GM18498 (cell line): ENCODE measurements at regions not wholly inside any gene's neighbourhood (a gene's known extent, or its start where the extent isn't known, plus 50 kb on each side); places are given as distances from the start of the nearest gene placed in this dataset.

Source experiments
- ATAC-seq: cut with Tn5 transposase; IDR thresholded peaks from one replicate; pipeline ENCODE4 v1.9.1; 2021; ENCODE audit warnings: mild to moderate bottlenecking, moderate library complexity; ENCODE audit not compliant: unreplicated experiment

DNA sequence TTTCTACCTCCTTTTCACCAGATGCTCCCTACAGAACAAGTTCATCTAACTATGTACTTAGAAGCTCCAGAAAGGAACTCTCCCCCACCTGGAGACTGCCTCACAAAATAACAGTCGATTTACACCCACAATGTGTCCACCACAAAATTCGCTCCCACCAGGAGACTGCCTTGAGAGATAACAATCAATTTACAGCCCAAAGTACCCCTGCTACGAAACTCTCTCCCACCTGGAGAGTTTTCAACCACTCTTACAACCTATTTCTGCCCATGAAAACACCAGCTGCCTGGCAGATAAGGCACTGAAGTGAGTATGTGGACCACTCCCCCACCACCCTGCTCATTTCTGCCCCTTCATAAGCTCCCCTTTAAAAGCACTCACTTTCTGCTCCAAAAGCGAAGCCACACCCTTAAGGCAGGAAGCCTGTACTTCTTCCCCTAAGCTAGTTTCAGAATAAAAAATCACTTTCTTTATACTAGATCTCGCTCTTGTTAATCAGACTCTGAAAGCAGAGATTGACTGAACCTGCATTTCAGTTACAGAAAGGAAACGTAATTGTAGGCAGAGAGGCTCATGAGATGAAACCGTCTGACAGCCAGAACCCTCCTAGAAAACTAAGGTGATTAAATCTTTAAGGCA lies 94.4 kb upstream of the RBBP8 start:
- peak; percentile 80 for ATAC-seq

GRCh38 chr18:22839340-22839821 lies 93.7 kb upstream of the RBBP8 start:
- peak; percentile 40 for ATAC-seq

DNA sequence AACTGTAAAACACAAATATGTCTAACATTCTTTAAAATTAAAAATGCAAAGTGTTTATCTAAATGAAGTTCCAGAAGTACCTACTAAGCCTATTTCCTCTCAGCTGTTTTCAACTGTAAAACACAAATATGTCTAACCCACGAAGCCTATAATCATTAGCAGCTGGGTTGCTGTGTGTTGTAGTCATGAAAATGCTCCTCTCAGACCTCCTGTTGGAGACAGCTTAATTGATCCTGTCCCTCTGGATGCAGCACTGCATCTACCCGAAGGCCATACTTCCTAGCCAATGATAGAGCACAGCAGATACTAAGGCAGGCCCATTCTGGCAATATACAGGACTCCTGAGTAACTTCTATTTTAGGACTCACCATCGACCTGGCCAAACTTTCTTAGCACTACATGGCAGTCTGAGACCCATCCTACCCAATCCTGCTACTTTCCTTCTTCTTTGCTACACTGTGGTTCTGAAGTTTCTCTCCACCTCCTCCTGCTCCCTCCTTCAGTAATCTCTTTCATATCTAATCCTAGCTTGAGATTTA lies 92.5 kb upstream of the RBBP8 start:
- ATAC-seq, result no peak

- no peak for ATAC-seq
Measured at GRCh38 chr18:22841840-22842239, 91.3 kb upstream of the RBBP8 start.

DNA sequence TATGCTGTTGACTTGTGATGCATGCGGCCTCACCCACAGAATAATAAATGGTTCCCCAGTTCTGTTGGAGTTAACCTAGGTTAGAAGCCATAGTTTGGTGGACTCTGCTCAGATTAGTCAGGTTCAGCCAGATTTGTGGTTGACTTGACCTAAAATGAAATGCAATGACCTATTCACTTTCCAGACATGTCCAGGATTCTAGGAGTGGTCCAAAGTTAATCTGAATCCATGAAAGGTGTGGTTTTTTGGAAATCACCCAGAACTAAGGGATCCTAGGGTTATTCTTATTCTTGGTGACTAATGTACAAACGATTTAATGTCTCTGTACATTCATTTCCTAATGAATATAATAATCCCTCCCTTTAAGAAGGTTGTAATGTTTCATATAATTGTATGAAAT lies 88.9 kb upstream of the RBBP8 start:
- no peak for ATAC-seq

GRCh38 chr18:22844628-22845027 lies 88.5 kb upstream of the RBBP8 start:
- ATAC-seq, result no peak

DNA sequence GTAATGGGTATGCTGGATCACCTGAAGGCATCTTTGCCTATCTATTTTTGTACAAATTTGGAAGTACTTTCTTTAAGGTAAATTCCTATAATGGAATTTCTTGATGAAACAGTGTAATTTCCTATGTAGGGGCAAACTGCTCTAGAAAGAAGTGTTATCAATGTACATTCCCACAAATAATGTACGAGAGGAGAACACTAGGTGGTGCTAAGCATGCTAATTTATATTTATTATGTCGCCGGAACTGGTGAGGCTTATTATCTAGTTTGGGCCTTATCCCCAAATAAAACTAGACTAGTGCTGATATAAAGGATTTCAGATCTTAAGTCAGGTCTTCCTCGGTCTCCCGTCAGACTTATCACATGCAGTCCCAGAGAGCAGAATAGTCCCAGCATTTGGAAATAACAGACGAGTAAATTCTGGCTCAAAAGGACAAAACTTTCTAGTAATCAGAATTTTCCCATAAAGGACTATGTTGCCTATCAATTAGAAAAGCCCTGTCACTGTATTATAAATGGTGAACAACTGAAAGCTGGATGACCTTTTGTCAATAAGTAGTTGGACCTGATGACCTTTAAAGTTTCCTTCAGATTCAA lies 86.9 kb upstream of the RBBP8 start:
- ATAC-seq, result no peak

GRCh38 chr18:22846697-22847096 lies 86.4 kb upstream of the RBBP8 start:
- ATAC-seq, result no peak

- no peak for ATAC-seq
Measured at GRCh38 chr18:22847392-22847791, 85.7 kb upstream of the RBBP8 start.

DNA sequence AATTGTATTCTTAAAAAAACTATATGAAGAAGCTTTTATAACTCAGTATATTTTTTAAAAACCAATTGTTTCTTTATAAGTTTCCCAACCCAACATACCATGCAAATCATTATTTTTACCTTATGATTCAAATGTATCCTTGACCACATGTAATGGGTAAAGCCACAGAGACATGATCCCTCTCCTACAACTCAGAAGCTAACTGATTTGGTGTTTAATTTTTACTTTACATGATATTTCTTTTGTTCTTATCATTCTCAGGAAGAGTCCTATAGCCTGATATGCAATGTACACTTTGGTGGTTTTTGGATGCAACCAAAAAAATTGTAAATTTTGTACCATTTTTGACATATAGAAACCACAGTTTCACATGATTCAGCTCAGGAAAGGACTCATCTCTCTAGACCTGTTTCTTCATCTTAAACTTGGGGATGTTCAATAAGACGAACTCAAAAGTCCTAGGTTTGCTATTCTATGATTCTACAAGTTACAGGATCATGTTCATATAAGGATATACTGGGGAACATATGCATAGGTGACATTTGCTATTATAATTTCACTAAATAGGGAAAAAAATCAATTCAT lies 85.2 kb upstream of the RBBP8 start:
- ATAC-seq, result no peak

DNA sequence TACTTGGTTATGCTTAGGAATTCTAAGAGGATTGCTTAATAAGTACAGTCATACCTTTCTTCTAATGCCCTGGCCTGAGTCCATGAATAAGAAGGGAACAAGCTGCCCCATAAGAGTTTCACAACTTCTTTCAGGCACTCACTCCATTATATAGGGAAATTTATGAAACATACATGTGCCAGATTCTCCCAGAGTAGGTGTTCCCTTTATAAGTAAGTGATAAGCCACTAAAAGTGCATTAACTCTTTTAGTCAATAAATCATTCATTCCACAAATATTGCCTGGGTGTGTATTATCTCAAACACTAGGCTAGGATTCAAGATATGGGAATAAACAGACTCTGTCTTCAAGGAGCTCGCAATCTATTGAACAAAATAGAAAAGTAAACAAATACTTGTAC lies 84.5 kb upstream of the RBBP8 start:
- no peak for ATAC-seq

- ATAC-seq, result no peak
Measured at GRCh38 chr18:22856870-22857269, 76.3 kb upstream of the RBBP8 start.

GRCh38 chr18:22858121-22858520 lies 75.0 kb upstream of the RBBP8 start:
- ATAC-seq, result no peak

- no peak for ATAC-seq
Measured at GRCh38 chr18:22860807-22861206, 72.3 kb upstream of the RBBP8 start.

DNA sequence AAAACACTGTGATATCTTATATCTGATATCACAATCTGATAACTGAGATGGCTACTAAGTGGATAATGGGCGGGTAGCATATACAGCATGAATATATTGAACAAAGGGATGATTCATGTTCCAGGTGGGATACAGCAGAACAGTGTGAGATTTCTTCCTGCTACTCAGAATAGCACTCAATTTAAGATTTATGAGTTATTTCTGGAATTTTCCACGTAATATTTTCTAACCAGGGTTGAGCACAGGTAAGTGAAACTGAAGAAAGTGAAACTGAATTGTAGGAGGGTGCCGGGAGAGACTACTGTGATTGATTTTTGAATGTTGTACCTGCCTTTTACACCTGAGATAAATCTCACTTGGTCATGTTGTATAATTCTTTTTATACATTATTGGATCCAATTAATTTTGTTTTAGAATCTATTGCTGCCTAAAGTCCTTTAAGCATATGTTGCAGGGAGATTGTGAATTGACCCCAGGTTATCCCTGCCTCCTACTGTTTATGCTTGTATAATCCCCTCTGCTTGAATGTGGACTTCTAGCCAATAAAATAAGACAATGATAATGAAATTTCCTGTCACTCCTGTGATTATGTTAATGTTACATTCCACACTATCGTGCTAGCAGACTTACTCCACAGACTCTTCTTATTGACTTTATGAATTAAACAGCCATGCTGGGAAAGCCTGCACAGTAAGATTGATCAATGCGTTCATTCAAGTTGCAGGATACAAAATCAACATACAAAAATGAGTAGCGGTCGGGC lies 67.6 kb upstream of the RBBP8 start:
- no peak for ATAC-seq

DNA sequence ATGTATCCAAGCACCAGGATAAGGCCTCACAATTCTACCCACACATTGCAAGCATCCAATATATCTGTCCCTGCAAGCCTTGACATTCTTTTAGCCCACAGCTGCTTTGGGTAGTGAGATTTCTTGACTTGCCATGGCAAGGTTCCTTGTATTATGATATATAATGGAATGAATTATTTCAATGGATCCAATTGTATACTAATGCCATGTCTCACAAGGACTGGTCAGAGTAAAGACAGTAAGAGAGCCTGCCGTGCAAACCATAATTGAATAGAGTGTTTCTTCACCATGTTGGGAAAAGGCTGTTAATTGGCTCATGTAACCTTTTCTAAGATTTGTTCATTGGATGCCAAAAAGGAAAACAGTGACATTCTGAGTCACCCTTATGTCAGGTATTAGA lies 64.3 kb upstream of the RBBP8 start:
- ATAC-seq, result no peak

- ATAC-seq, result no peak
Measured at GRCh38 chr18:22871809-22872525, 61.2 kb upstream of the RBBP8 start.

- ATAC-seq, result peak; percentile 93
Measured at GRCh38 chr18:22872900-22873537, 60.1 kb upstream of the RBBP8 start.

- no peak for ATAC-seq
Measured at GRCh38 chr18:22879293-22879692, 53.8 kb upstream of the RBBP8 start.

DNA sequence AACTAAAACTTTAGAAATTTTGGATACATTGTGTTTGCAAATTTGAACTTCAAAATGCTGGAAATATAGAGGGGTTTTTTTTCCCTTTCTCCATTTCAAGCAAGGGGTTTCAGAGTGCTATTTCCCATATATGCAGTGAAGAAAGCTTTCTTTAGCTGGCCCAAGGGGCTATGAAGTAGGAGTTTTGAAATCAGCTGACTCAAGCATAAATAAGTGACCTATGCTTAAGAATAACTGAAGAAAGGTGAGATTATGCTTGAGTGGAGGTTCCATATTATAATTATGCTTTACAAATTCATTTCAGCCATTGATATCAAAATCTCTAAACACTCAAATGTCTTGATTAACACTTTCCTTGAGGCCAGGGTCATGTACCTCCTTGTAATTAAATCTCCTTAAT lies 51.0 kb upstream of the RBBP8 start:
- no peak for ATAC-seq
